Right cardiac atrium (tissue), 5 donors: ENCODE measurements at regions not wholly inside any gene's neighbourhood (a gene's known extent, or its start where the extent isn't known, plus 50 kb on each side); places are given as distances from the start of the nearest gene placed in this dataset.

Source experiments
- ATAC-seq, 2 donors: fragments of 200-7000 bp; cut with Tn5 transposase; one replicate each; pipeline versions ENCODE4 v1.8.0 to v1.9.1; 2020; ENCODE audit warnings: moderate library complexity in 2 of 2, mild to moderate bottlenecking in 1 of 2
- DNase-seq, 3 donors: peaks; one replicate each; pipeline ENCODE4 v3.0.0-alpha.2; 2020
- H3K27ac ChIP-seq: one replicate; pipeline ENCODE4 v1.5.1; 2013; ENCODE audit warnings: mild to moderate bottlenecking, low read length, control low read depth, moderate library complexity
- H3K27me3 ChIP-seq: one replicate; pipeline ENCODE4 v1.6.1; 2013; ENCODE audit not compliant: control insufficient read depth, insufficient read depth
- H3K4me1 ChIP-seq: one replicate; pipeline ENCODE4 v1.6.1; 2013; ENCODE audit warnings: low read length; ENCODE audit not compliant: control insufficient read depth, insufficient read depth
- H3K4me3 ChIP-seq: one replicate; pipeline ENCODE4 v1.5.1; 2013; ENCODE audit warnings: low read length, control low read depth
- H3K9me3 ChIP-seq: one replicate; pipeline ENCODE4 v1.6.1; 2013; ENCODE audit warnings: low read length; ENCODE audit not compliant: control insufficient read depth
- WGBS: extraction: QIAGEN DNeasy Blood & Tissue Kit; methylation state at CpG from one replicate; pipeline ENCODE4 v1.1.7; 2013; 5-methylcytosine and 5-hydroxymethylcytosine counted together
- intact Hi-C, 4 donors: fragments of 100-400 bp; cut with DNase I; formaldehyde crosslinking; loops; one replicate each; pipeline versions ENCODE4 v1.11.0 to v1.14.0; 2022 to 2023
- donor health status: healthy with polysubstance abuse.
- donor health status: DM: no; HTN: yes; CAD: no.
- donor health status: DM: no; HTN: no; CAD: no.
- donor health status: DM: no; HTN: yes; CAD: no; lungs with severe emphysema.
- donor health status: DM: yes; HTN: yes; CAD: no.

GRCh38 chr11:113538451-113539412 is 63.5 kb upstream of the DRD2 start:
- Histone ChIP-seq H3K27me3 (no peaks in the 10 kb centered on the region), H3K27ac (no peak overlapping the region), H3K4me1 (no peaks in the 10 kb centered on the region), H3K4me3 (no peak overlapping the region), H3K9me3 (no peaks in the 10 kb centered on the region)
- WGBS: 84% methylated on average over 6 of the region's 6 CpGs
- ATAC-seq (no peak), DNase-seq (no peak)
- intact Hi-C loops: loop anchor here in 1 of 4 donors (5.0 kb wide), 1 partner anchor 194 kb away; no protein-coding TSS in a partner anchor

DNA sequence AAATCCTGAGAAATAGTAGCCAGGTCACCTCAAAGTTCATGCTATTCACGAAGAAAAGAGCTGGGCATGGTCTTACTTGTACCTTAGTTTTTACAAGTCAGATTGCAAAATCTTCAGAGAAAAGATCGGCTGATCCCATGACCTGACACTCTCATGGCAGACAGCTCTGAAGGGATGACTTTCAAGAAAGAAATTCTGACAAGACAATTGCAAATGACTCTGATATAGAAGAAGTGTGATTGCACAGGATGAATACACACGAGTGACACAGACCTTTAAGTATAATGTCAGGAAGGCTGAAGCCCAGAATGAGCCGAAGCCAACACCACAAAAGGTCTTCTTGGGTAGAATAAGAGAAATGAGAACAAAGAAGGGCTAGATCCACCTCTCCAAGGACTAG is 59.4 kb upstream of the DRD2 start:
- no peak overlapping the region for H3K4me3 ChIP-seq
- ATAC-seq (no peak), DNase-seq (no peak)
- intact Hi-C loops: loop anchor here in 3 of 4 donors (5.0 kb wide), 2 partner anchors 198 to 227 kb away; no protein-coding TSS in a partner anchor
- 65% methylated on average over 4 of the region's 4 CpGs for WGBS
- H3K27me3 ChIP-seq: no peaks in the 10 kb centered on the region
- H3K4me1 ChIP-seq: no peaks in the 10 kb centered on the region
- H3K27ac ChIP-seq: no peak overlapping the region
- H3K9me3 ChIP-seq: no peaks in the 10 kb centered on the region

GRCh38 chr11:113533425-113533698 is 58.2 kb upstream of the DRD2 start:
- no peaks in the 10 kb centered on the region for H3K9me3 ChIP-seq
- ATAC-seq (no peak), DNase-seq (no peak)
- WGBS: 64% methylated on average over 4 of the region's 4 CpGs
- intact Hi-C loops: loop anchor here in 3 of 4 donors (2.0 to 5.0 kb wide), 2 partner anchors 226 to 229 kb away; no protein-coding TSS in a partner anchor
- H3K27me3 ChIP-seq: no peaks in the 10 kb centered on the region
- no peaks in the 10 kb centered on the region for H3K4me1 ChIP-seq
- H3K4me3 ChIP-seq: no peak overlapping the region
- no peak overlapping the region for H3K27ac ChIP-seq

DNA sequence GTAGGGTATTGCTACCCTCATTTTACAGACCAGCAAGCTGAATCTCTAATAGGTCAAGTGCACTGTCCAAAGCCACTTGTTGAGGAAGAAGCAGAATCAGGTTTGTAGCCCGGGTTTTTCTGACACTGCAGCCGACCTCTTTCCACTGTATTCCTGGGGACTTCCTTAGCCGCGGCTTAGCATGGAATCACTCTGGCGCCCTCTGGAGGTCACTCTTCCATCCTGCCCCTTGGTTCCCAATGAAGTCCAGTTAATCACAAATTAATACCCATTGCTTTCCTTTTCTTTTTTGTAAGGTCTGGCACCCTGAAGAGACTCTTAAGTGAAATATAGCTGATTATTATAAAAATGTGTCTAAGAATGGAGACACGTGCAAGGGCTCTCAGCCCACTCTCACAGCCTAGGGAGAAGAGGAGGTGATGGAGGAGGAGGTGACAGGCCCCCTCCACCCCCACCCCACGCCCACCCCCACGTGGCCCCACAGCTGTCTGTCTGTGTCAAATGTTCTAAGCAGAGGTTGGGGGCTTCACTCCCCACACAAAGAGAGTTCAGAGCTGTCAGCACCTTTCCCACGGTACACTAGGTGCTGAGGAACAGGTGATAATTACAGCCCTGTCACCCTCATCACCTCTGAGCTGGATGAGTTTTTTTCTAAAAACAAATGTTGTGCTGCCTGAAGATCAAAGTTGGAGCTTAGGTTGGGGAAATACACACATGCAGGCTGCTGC is 57.7 kb upstream of the DRD2 start:
- H3K27me3 ChIP-seq: no peaks in the 10 kb centered on the region
- no peaks in the 10 kb centered on the region for H3K9me3 ChIP-seq
- ATAC-seq (peak; percentile 82 to 83), DNase-seq (peak; percentile 76 to 92 (median 83))
- no peak overlapping the region for H3K4me3 ChIP-seq
- no peak overlapping the region for H3K27ac ChIP-seq
- H3K4me1 ChIP-seq: no peaks in the 10 kb centered on the region
- intact Hi-C loops: loop anchor here in 3 of 4 donors (2.0 to 5.0 kb wide), 2 partner anchors 226 to 228 kb away; no protein-coding TSS in a partner anchor
- 7% methylated on average over 9 of the region's 9 CpGs for WGBS

GRCh38 chr11:113531575-113532451 is 56.6 kb upstream of the DRD2 start:
- H3K4me3 ChIP-seq: no peak overlapping the region
- no peaks in the 10 kb centered on the region for H3K27me3 ChIP-seq
- H3K9me3 ChIP-seq: no peaks in the 10 kb centered on the region
- H3K4me1 ChIP-seq: no peaks in the 10 kb centered on the region
- DNase-seq: no peak
- ATAC-seq: peak in 1 of 2 donors; percentile 40
- 52% methylated on average over 8 of the region's 8 CpGs for WGBS
- H3K27ac ChIP-seq: no peak overlapping the region
- intact Hi-C loops: loop anchor here (2.0 to 5.0 kb wide), 2 partner anchors 225 to 227 kb away; no protein-coding TSS in a partner anchor

GRCh38 chr11:113531083-113531482 is 55.9 kb upstream of the DRD2 start:
- Histone ChIP-seq H3K27ac (no peak overlapping the region), H3K4me3 (no peak overlapping the region), H3K27me3 (no peaks in the 10 kb centered on the region), H3K9me3 (no peaks in the 10 kb centered on the region), H3K4me1 (no peaks in the 10 kb centered on the region)
- WGBS: 67% methylated on average over 3 of the region's 3 CpGs
- DNase-seq: no peak
- no peak for ATAC-seq
- intact Hi-C loops: loop anchor here in 3 of 4 donors (2.0 to 5.0 kb wide), 2 partner anchors 224 to 226 kb away; no protein-coding TSS in a partner anchor

- no peaks in the 10 kb centered on the region for H3K4me1 ChIP-seq
- H3K27me3 ChIP-seq: no peaks in the 10 kb centered on the region
- 89% methylated on average over 1 of the region's 1 CpG for WGBS
- no peak overlapping the region for H3K27ac ChIP-seq
- intact Hi-C loops: loop anchor here in 3 of 4 donors (2.0 to 5.0 kb wide), 2 partner anchors 222 to 225 kb away; no protein-coding TSS in a partner anchor
- no peaks in the 10 kb centered on the region for H3K9me3 ChIP-seq
- ATAC-seq (no peak), DNase-seq (no peak)
- H3K4me3 ChIP-seq: no peak overlapping the region
Measured at GRCh38 chr11:113529606-113530005, 54.4 kb upstream of the DRD2 start.

GRCh38 chr11:113528982-113529381 is 53.8 kb upstream of the DRD2 start:
- ATAC-seq: no peak
- Histone ChIP-seq H3K27me3 (no peaks in the 10 kb centered on the region), H3K4me3 (no peak overlapping the region), H3K27ac (no peak overlapping the region), H3K4me1 (no peaks in the 10 kb centered on the region), H3K9me3 (no peaks in the 10 kb centered on the region)
- no peak for DNase-seq
- intact Hi-C loops: no loop called here

DNA sequence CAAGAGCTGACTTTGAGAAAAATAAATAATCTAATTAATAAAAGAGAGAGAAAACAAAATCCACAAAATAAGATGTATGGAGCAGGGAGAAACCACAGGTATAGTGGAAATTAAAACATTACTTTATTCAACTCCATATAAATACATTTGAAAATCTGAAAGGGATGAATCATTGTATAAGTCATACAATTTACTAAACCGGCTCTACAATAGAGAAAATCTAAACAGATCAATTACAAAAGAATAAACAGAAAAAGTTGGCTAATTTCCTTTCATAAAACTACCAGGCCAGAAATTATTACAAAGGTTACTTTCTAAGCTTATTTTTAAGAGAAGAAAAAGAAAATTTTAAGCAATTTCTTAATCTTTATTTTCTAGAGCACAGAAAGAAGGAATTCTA is 51.3 kb upstream of the DRD2 start:
- H3K27ac ChIP-seq: no peak overlapping the region
- WGBS: 95% methylated on average over 1 of the region's 1 CpG
- H3K4me1 ChIP-seq: no peaks in the 10 kb centered on the region
- H3K9me3 ChIP-seq: no peaks in the 10 kb centered on the region
- no peaks in the 10 kb centered on the region for H3K27me3 ChIP-seq
- intact Hi-C loops: no loop called here
- no peak for ATAC-seq
- H3K4me3 ChIP-seq: no peak overlapping the region
- DNase-seq: no peak
